ENCODE measurements at regions not wholly inside any gene's neighbourhood (a gene's known extent, or its start where the extent isn't known, plus 50 kb on each side); places are given as distances from the start of the nearest gene placed in this dataset.

- TF ChIP-seq, protein P1, sequence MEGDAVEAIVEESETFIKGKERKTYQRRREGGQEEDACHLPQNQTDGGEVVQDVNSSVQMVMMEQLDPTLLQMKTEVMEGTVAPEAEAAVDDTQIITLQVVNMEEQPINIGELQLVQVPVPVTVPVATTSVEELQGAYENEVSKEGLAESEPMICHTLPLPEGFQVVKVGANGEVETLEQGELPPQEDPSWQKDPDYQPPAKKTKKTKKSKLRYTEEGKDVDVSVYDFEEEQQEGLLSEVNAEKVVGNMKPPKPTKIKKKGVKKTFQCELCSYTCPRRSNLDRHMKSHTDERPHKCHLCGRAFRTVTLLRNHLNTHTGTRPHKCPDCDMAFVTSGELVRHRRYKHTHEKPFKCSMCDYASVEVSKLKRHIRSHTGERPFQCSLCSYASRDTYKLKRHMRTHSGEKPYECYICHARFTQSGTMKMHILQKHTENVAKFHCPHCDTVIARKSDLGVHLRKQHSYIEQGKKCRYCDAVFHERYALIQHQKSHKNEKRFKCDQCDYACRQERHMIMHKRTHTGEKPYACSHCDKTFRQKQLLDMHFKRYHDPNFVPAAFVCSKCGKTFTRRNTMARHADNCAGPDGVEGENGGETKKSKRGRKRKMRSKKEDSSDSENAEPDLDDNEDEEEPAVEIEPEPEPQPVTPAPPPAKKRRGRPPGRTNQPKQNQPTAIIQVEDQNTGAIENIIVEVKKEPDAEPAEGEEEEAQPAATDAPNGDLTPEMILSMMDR (IDR thresholded peaks at IDR 0.05 in 2 of 3, conservative IDR thresholded peaks at IDR 0.05 in 1 of 3; ENCODE audit: borderline replicate concordance in 1 of 3, insufficient read depth in 1 of 3, low read depth in 2 of 3, low read length in 2 of 3) = no peak
- no peak for TF ChIP-seq JUND (IDR thresholded peaks at IDR 0.05)
- no peak for TF ChIP-seq SRF (IDR thresholded peaks at IDR 0.05; ENCODE audit: low read depth)
- no peak for TF ChIP-seq CEBPB (IDR thresholded peaks at IDR 0.05; ENCODE audit: low read depth)
Measured at GRCh38 chr10:117673230-117674010, 130.9 kb downstream of the EMX2 start.
